ENCODE measurements at regions not wholly inside any gene's neighbourhood (a gene's known extent, or its start where the extent isn't known, plus 50 kb on each side); places are given as distances from the start of the nearest gene placed in this dataset.

DNA sequence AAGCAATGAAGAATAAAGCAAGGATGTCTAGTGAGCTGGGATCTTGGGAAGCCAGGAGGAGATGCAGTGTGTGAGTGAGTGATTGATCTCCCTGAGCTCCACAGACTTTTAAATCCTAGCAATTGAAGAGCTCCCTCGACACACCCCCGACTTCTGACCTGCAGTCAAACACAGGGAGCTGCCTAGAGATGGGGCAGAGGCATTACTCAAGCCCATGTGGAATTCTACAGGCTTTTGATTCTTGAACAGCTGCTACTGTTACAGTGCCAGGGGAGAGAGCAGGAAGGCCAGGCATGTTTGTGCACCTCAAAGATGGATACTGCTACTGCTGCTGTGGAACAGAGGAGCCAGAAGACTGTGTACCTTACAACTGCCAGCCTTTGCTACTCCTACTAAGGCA is 1403.1 kb upstream of the ALCAM start:
- H3K4me3 ChIP-seq, result no peak overlapping the region
- 49 to 70% methylated on average over 2 of the region's 2 CpGs for WGBS, 2 donors
- no peaks in the 10 kb centered on the region for H3K4me1 ChIP-seq
- H3K27me3 ChIP-seq, result no peaks in the 10 kb centered on the region
- no peak for DNase-seq
- H3K27ac ChIP-seq, result no peak overlapping the region
- H3K36me3 ChIP-seq, result no peaks in the 10 kb centered on the region
- no peaks in the 10 kb centered on the region for H3K9me3 ChIP-seq
- TF ChIP-seq POLR2AphosphoS5 (IDR thresholded peaks at IDR 0.05) (no peak), EP300 (IDR thresholded peaks at IDR 0.05) (no peak), POLR2A (IDR thresholded peaks at IDR 0.05) (no peak)
- TF ChIP-seq, protein P1, sequence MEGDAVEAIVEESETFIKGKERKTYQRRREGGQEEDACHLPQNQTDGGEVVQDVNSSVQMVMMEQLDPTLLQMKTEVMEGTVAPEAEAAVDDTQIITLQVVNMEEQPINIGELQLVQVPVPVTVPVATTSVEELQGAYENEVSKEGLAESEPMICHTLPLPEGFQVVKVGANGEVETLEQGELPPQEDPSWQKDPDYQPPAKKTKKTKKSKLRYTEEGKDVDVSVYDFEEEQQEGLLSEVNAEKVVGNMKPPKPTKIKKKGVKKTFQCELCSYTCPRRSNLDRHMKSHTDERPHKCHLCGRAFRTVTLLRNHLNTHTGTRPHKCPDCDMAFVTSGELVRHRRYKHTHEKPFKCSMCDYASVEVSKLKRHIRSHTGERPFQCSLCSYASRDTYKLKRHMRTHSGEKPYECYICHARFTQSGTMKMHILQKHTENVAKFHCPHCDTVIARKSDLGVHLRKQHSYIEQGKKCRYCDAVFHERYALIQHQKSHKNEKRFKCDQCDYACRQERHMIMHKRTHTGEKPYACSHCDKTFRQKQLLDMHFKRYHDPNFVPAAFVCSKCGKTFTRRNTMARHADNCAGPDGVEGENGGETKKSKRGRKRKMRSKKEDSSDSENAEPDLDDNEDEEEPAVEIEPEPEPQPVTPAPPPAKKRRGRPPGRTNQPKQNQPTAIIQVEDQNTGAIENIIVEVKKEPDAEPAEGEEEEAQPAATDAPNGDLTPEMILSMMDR (IDR thresholded peaks at IDR 0.05), result no peak
- intact Hi-C loops (cut with DNase I), result no loop called here

DNA sequence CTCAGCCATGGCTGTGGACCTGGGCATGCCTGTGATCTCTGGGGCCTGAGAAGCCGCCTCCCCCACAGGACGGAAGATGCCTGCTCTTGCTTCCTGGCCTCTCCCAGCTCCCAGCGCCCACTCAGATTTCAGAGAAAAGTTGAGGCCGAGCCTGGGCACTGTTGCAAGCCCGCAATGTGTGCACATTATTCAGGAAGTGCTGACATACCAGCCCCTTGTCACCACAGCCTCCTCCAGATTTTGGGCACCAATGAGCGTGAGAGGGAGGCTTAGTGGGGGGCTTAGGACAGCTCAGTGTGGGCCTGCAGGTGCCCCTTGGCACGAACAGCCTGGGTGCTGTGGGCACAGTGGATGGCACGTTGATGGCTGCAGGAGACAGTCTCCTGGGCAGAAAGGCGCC is 1400.9 kb upstream of the ALCAM start:
- Histone ChIP-seq H3K9me3 (no peaks in the 10 kb centered on the region), H3K36me3 (no peaks in the 10 kb centered on the region), H3K4me1 (no peaks in the 10 kb centered on the region), H3K27ac (no peak overlapping the region), H3K27me3 (no peaks in the 10 kb centered on the region), H3K4me3 (no peak overlapping the region)
- TF ChIP-seq EP300 (IDR thresholded peaks at IDR 0.05), result no peak
- no peak for TF ChIP-seq POLR2A (IDR thresholded peaks at IDR 0.05)
- TF ChIP-seq, protein P1 (IDR thresholded peaks at IDR 0.05), result no peak
- TF ChIP-seq POLR2AphosphoS5 (IDR thresholded peaks at IDR 0.05), result no peak
- intact Hi-C loops (cut with DNase I), result no loop called here
- WGBS, 2 donors, result 85 to 91% methylated on average over 9 of the region's 9 CpGs
- no peak for DNase-seq

DNA sequence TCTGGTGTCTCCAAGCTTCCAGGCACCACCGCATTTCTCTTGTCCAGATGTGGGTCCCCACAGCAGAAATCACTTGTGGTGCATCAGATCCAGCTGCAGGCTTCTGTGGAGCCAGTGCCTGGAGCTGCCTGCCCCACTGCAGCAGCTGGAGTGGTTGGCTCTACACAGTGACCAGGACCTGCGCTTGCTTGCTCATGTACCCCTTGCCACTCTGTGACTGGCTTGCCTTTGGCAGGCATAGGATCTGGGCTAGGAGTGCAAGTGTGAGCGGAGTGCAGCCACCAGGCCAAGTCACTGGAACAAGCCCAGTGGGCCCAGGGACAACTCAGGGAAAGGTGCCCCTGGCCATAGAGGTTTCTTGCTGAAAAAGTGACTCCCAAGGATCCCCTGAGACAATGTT is 1400.0 kb upstream of the ALCAM start:
- intact Hi-C loops (cut with DNase I), result no loop called here
- Histone ChIP-seq H3K9me3 (no peaks in the 10 kb centered on the region), H3K36me3 (no peaks in the 10 kb centered on the region), H3K4me1 (no peaks in the 10 kb centered on the region), H3K27ac (no peak overlapping the region), H3K4me3 (no peak overlapping the region), H3K27me3 (no peaks in the 10 kb centered on the region)
- 94 to 98% methylated on average over 3 of the region's 3 CpGs for WGBS, 2 donors
- DNase-seq, result no peak
- TF ChIP-seq POLR2A (IDR thresholded peaks at IDR 0.05) (no peak), POLR2AphosphoS5 (IDR thresholded peaks at IDR 0.05) (no peak), EP300 (IDR thresholded peaks at IDR 0.05) (no peak)
- TF ChIP-seq, protein P1 (IDR thresholded peaks at IDR 0.05), result no peak

DNA sequence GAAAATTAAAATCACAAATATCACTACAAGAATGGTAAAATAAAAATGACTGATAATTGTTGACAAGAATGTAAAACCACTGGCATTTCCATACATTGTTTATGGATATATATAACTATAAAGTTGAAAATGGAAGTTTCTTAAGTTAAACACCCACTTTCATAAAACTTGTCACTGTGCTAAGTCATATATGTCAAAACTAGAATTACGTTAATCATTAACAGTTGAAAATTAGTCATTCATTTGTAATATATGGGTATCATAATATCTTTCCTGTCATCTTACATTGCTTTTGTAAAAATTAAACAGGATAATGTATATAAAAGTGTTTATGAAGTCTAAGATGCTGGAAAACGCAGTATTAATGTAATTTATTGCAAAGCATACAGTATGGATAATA is 1398.6 kb upstream of the ALCAM start:
- Histone ChIP-seq H3K4me1 (no peaks in the 10 kb centered on the region), H3K9me3 (no peaks in the 10 kb centered on the region), H3K4me3 (no peak overlapping the region), H3K27ac (no peak overlapping the region), H3K36me3 (no peaks in the 10 kb centered on the region), H3K27me3 (no peaks in the 10 kb centered on the region)
- TF ChIP-seq, protein P1 (IDR thresholded peaks at IDR 0.05), result no peak
- TF ChIP-seq POLR2A (IDR thresholded peaks at IDR 0.05) (no peak), EP300 (IDR thresholded peaks at IDR 0.05) (no peak), POLR2AphosphoS5 (IDR thresholded peaks at IDR 0.05) (no peak)
- intact Hi-C loops (cut with DNase I), result no loop called here
- no peak for DNase-seq
- WGBS, 2 donors, result 42 to 64% methylated on average over 2 of the region's 2 CpGs

DNA sequence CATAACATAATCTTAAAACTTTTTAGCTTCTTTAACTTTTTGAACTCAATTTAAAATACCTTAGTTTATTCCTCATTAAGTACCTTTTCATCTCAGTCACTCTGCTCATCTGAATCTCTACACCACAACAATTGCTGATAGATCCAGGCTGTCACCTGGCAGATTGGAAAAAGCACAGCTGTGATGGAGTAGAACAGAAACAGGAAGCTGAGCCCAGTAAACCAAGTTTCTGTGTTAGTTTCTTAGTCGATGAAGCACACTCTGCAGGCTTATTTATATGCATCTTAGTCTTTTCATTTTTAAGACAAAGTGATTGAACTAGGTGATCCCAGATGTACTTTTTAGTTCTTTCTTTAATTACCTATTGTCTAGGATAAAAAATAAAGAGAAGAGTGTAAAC is 1398.0 kb upstream of the ALCAM start:
- Histone ChIP-seq H3K9me3 (no peaks in the 10 kb centered on the region), H3K4me3 (no peak overlapping the region), H3K27ac (no peak overlapping the region), H3K4me1 (no peaks in the 10 kb centered on the region), H3K36me3 (no peaks in the 10 kb centered on the region), H3K27me3 (no peaks in the 10 kb centered on the region)
- no peak for TF ChIP-seq POLR2A (IDR thresholded peaks at IDR 0.05)
- TF ChIP-seq POLR2AphosphoS5 (IDR thresholded peaks at IDR 0.05), result no peak
- TF ChIP-seq EP300 (IDR thresholded peaks at IDR 0.05), result no peak
- TF ChIP-seq, protein P1 (IDR thresholded peaks at IDR 0.05), result no peak
- DNase-seq, result no peak
- WGBS, 2 donors, result 7 to 22% methylated on average over 1 of the region's 1 CpG
- intact Hi-C loops (cut with DNase I), result no loop called here

Measured in sigmoid colon (tissue), 6 donors.